ENCODE measurements at regions not wholly inside any gene's neighbourhood (a gene's known extent, or its start where the extent isn't known, plus 50 kb on each side); places are given as distances from the start of the nearest gene placed in this dataset.

DNA sequence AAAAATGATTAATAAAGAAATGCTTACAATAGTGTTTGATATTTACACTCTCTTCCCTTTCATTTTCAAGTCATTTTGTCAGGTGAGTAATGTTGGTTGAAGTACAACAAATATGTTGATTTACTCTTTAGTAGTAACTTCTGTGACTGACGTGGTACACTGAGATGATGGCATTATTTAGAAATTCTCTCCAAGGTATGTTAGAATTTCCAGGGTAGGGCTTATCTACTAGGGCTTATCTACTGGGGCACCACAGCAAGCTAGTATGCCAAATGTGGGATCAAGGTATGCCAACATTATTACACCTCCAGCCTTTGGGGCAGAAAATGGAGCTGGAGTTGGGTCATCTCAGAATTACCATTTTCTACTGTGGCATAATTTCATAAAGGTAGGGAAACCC is 157.4 kb upstream of the AGTR1 start:
- no peak for TF ChIP-seq POLR2AphosphoS5 (IDR thresholded peaks at IDR 0.05; ENCODE audit: low read depth, low read length)
- no peak for TF ChIP-seq POLR2A (IDR thresholded peaks at IDR 0.05; ENCODE audit: low read depth, low read length)
- TF ChIP-seq TAF1 (IDR thresholded peaks at IDR 0.05; ENCODE audit: borderline replicate concordance, low read depth, low read length): no peak
